ENCODE measurements at regions not wholly inside any gene's neighbourhood (a gene's known extent, or its start where the extent isn't known, plus 50 kb on each side); places are given as distances from the start of the nearest gene placed in this dataset.
A peak's percentile ranks its signal among the peaks of the same experiment; 100 is the strongest.

- Histone ChIP-seq H3K4me1 (no peaks in the 10 kb centered on the region), H3K27me3 (peaks cover 0 to 4% (median 0%) of the 10 kb centered on the region in 9 donors), H3K36me3 (no peaks in the 10 kb centered on the region), H3K9me3 (no peaks in the 10 kb centered on the region), H3K27ac (no peak overlapping the region), H3K4me3 (no peak overlapping the region)
- TF ChIP-seq POLR2A (IDR thresholded peaks at IDR 0.05) (no peak), CTCF (IDR thresholded peaks at IDR 0.05) (no peak)
- intact Hi-C loops (cut with DNase I): no loop called here
- whole genome bisulfite sequencing, 4 donors: 0 to 100% (median 48%) methylated on average over 1 of the region's 1 CpG
- no peak for DNase-seq
- peak in 2 of 4 donors; percentile 59 to 64 for ATAC-seq
These were observed 80.2 kb upstream of the MIER3 start for GRCh38 chr5:57032151-57032551.

GRCh38 chr5:57033103-57033502, 81.2 kb upstream of the MIER3 start:
- Histone ChIP-seq H3K4me3 (no peak overlapping the region), H3K4me1 (no peaks in the 10 kb centered on the region), H3K9me3 (no peaks in the 10 kb centered on the region), H3K36me3 (no peaks in the 10 kb centered on the region), H3K27ac (no peak overlapping the region), H3K27me3 (peaks cover 0 to 4% (median 0%) of the 10 kb centered on the region in 9 donors)
- ATAC-seq (no peak), DNase-seq (no peak)
- TF ChIP-seq CTCF (IDR thresholded peaks at IDR 0.05): no peak
- TF ChIP-seq POLR2A (IDR thresholded peaks at IDR 0.05): no peak
- intact Hi-C loops (cut with DNase I): no loop called here

- TF ChIP-seq POLR2A (IDR thresholded peaks at IDR 0.05) (no peak), CTCF (IDR thresholded peaks at IDR 0.05) (no peak)
- Histone ChIP-seq H3K27ac (no peak overlapping the region), H3K27me3 (peaks cover 0 to 4% (median 0%) of the 10 kb centered on the region in 9 donors), H3K4me3 (no peak overlapping the region), H3K36me3 (no peaks in the 10 kb centered on the region), H3K9me3 (no peaks in the 10 kb centered on the region), H3K4me1 (no peaks in the 10 kb centered on the region)
- ATAC-seq (no peak), DNase-seq (no peak)
- WGBS, 4 donors: 72 to 82% (median 76%) methylated on average over 2 of the region's 2 CpGs
- intact Hi-C loops (cut with DNase I): no loop called here
These were observed 81.6 kb upstream of the MIER3 start for GRCh38 chr5:57033503-57033902.

- peaks cover 0 to 4% (median 0%) of the 10 kb centered on the region in 9 donors for H3K27me3 ChIP-seq
- no peak overlapping the region for H3K4me3 ChIP-seq
- no peak for ATAC-seq
- no peaks in the 10 kb centered on the region for H3K9me3 ChIP-seq
- 71 to 91% (median 86%) methylated on average over 5 of the region's 5 CpGs for WGBS, 4 donors
- intact Hi-C loops (cut with DNase I): no loop called here
- no peak for DNase-seq
- H3K36me3 ChIP-seq: no peaks in the 10 kb centered on the region
- H3K4me1 ChIP-seq: no peaks in the 10 kb centered on the region
- H3K27ac ChIP-seq: no peak overlapping the region
- TF ChIP-seq POLR2A (IDR thresholded peaks at IDR 0.05) (no peak), CTCF (IDR thresholded peaks at IDR 0.05) (no peak)
These were observed 82.4 kb upstream of the MIER3 start for GRCh38 chr5:57034201-57034916.

All from heart left ventricle (tissue), 16 donors.